Lung (tissue), 9 donors: ENCODE measurements at regions not wholly inside any gene's neighbourhood (a gene's known extent, or its start where the extent isn't known, plus 50 kb on each side); places are given as distances from the start of the nearest gene placed in this dataset.
"Not testable (repeated sequence)": the region's sequence is repeated elsewhere in the genome, so short reads cannot be mapped to it uniquely, and the experiment has no call there.

ENCODE experiments used
- ATAC-seq: fragments of 200-7000 bp; cut with Tn5 transposase; one replicate; pipeline ENCODE4 v1.9.1; 2020; ENCODE audit warnings: moderate number of reproducible peaks; ENCODE audit not compliant: insufficient read depth, low FRiP score
- DNase-seq, 3 donors: peaks; one replicate each; pipeline ENCODE4 v3.0.0-alpha.2; 2013 to 2017
- H3K27ac ChIP-seq, 2 donors: one replicate each; pipeline ENCODE4 v1.5.1; 2013; ENCODE audit warnings: mild to moderate bottlenecking in 2 of 2, moderate library complexity in 2 of 2, control low read depth in 1 of 2, inconsistent platforms in 1 of 2, low read depth in 1 of 2, low read length in 1 of 2
- H3K27me3 ChIP-seq, 3 donors: one replicate each; pipeline ENCODE4 v1.5.1; 2013; ENCODE audit warnings: low read length in 2 of 3; ENCODE audit not compliant: control insufficient read depth in 3 of 3, insufficient read depth in 3 of 3
- H3K36me3 ChIP-seq, 4 donors: one replicate each; pipeline ENCODE4 v1.5.1; 2013; ENCODE audit warnings: low read length in 4 of 4, mild to moderate bottlenecking in 1 of 4, moderate library complexity in 1 of 4; ENCODE audit not compliant: control insufficient read depth in 4 of 4, insufficient read depth in 4 of 4
- H3K4me1 ChIP-seq, 5 donors: one replicate each; pipeline ENCODE4 v1.5.1; 2013; ENCODE audit warnings: low read length in 5 of 5, mild to moderate bottlenecking in 2 of 5, moderate library complexity in 1 of 5; ENCODE audit not compliant: control insufficient read depth in 5 of 5, insufficient read depth in 5 of 5
- H3K4me3 ChIP-seq: one replicate; pipeline ENCODE4 v1.5.1; 2013; ENCODE audit warnings: mild to moderate bottlenecking, control low read depth, moderate library complexity
- H3K9ac ChIP-seq, 2 donors: one replicate each; pipeline ENCODE4 v1.5.1; 2013; ENCODE audit warnings: low read length in 2 of 2, control low read depth in 1 of 2; ENCODE audit not compliant: insufficient read depth in 1 of 2
- H3K9me3 ChIP-seq, 4 donors: one replicate each; pipeline ENCODE4 v1.5.1; 2013; ENCODE audit warnings: low read length in 3 of 4, mild to moderate bottlenecking in 1 of 4, moderate library complexity in 1 of 4; ENCODE audit not compliant: control insufficient read depth in 4 of 4, insufficient read depth in 3 of 4
- WGBS, 2 donors: extraction: QIAGEN DNeasy Blood & Tissue Kit; methylation state at CpG; one replicate each; pipeline ENCODE4 v1.1.7; 2013; 5-methylcytosine and 5-hydroxymethylcytosine counted together
- donor health status: Bipolar disorder and iron deficiency.
- donor health status: healthy.
- donor health status: DM: yes; HTN: yes; CAD: no.

- not testable (repeated sequence) for H3K27me3 ChIP-seq, H3K4me3 ChIP-seq, H3K27ac ChIP-seq, H3K9me3 ChIP-seq, H3K9ac ChIP-seq, H3K36me3 ChIP-seq, ATAC-seq, H3K4me1 ChIP-seq
- WGBS, 2 donors = 31 to 40% methylated on average over 11 of the region's 11 CpGs
- DNase-seq = peak; percentile 90 to 93 (median 93)
Observed at GRCh38 chr3:75453328-75453727, 210.8 kb upstream of the FRG2C start.

GRCh38 chr3:75453839-75454238 lies 210.3 kb upstream of the FRG2C start:
- not testable (repeated sequence) for H3K4me3 ChIP-seq, H3K27me3 ChIP-seq, H3K27ac ChIP-seq, ATAC-seq, H3K36me3 ChIP-seq, H3K4me1 ChIP-seq, H3K9me3 ChIP-seq, H3K9ac ChIP-seq
- DNase-seq = peak in 2 of 3 donors; percentile 17 to 19
- 58 to 75% methylated on average over 1 of the region's 1 CpG for WGBS, 2 donors

GRCh38 chr3:75474530-75474929 lies 189.6 kb upstream of the FRG2C start:
- DNase-seq, H3K9ac ChIP-seq, ATAC-seq, H3K4me3 ChIP-seq, H3K27ac ChIP-seq, H3K9me3 ChIP-seq, H3K36me3 ChIP-seq, H3K27me3 ChIP-seq, H3K4me1 ChIP-seq: not testable (repeated sequence)
- WGBS, 2 donors = 81 to 84% methylated on average over 4 of the region's 4 CpGs

- not testable (repeated sequence) for DNase-seq, H3K4me1 ChIP-seq, ATAC-seq, H3K27ac ChIP-seq, H3K9ac ChIP-seq, H3K27me3 ChIP-seq, H3K9me3 ChIP-seq, H3K36me3 ChIP-seq, H3K4me3 ChIP-seq
- 78 to 88% methylated on average over 2 of the region's 2 CpGs for WGBS, 2 donors
Observed at GRCh38 chr3:75496600-75496999, 167.5 kb upstream of the FRG2C start.

GRCh38 chr3:75500357-75500756 lies 163.8 kb upstream of the FRG2C start:
- peaks cover 0 to 19% (median 0%) of the 10 kb centered on the region in 5 donors for H3K4me1 ChIP-seq
- H3K9me3 ChIP-seq, DNase-seq, H3K36me3 ChIP-seq, H3K27me3 ChIP-seq, H3K4me3 ChIP-seq, ATAC-seq, H3K27ac ChIP-seq, H3K9ac ChIP-seq: not testable (repeated sequence)
- WGBS, 2 donors = 76 to 79% methylated on average over 4 of the region's 4 CpGs

- not testable (repeated sequence) for H3K4me3 ChIP-seq, ATAC-seq, H3K27ac ChIP-seq, H3K9ac ChIP-seq, H3K9me3 ChIP-seq, H3K27me3 ChIP-seq, H3K36me3 ChIP-seq, DNase-seq
- WGBS, 2 donors = 74 to 87% methylated on average over 9 of the region's 9 CpGs
- peaks cover 0 to 21% (median 0%) of the 10 kb centered on the region in 5 donors for H3K4me1 ChIP-seq
Observed at GRCh38 chr3:75502171-75502570, 162.0 kb upstream of the FRG2C start.

- not testable (repeated sequence) for H3K9me3 ChIP-seq, H3K27me3 ChIP-seq, H3K4me3 ChIP-seq, H3K36me3 ChIP-seq, ATAC-seq
- peak overlapping the region in 1 of 2 donors; percentile 80 for H3K9ac ChIP-seq
- DNase-seq = peak; percentile 64 to 84 (median 82)
- peaks cover 0 to 21% (median 0%) of the 10 kb centered on the region in 5 donors for H3K4me1 ChIP-seq
- H3K27ac ChIP-seq = peak overlapping the region in 1 of 2 donors; percentile 30
- 31 to 39% methylated on average over 18 of the region's 18 CpGs for WGBS, 2 donors
Observed at GRCh38 chr3:75502769-75503756, 161.1 kb upstream of the FRG2C start.
